Cardiac fibroblast (primary cell): ENCODE measurements at regions not wholly inside any gene's neighbourhood (a gene's known extent, or its start where the extent isn't known, plus 50 kb on each side); places are given as distances from the start of the nearest gene placed in this dataset.

Source experiments
- DNase-seq, 2 donors: peaks; one replicate each; pipeline versions ENCODE4 v3.0.0 to v3.0.0-alpha.2; 2010; ENCODE audit warnings: low read depth in 2 of 2
- H3K4me3 ChIP-seq, 2 donors: replicated peaks in 1 of 2; 1 replicate in 1 of 2; 2 replicates in 1 of 2; pipeline ENCODE4 v1.5.1; 2011; ENCODE audit warnings: low read depth in 2 of 2, low read length in 2 of 2, mild to moderate bottlenecking in 2 of 2, moderate library complexity in 1 of 2
- CTCF ChIP-seq: IDR thresholded peaks from one replicate; pipeline ENCODE4 v1.5.1; 2011; ENCODE audit warnings: low read depth, mild to moderate bottlenecking, low read length, inconsistent platforms

GRCh38 chr1:189958756-189959155, 518.9 kb downstream of the BRINP3 start:
- no peak for TF ChIP-seq CTCF
- H3K4me3 ChIP-seq: no peak overlapping the region
- DNase-seq: no peak

- no peak for TF ChIP-seq CTCF
- H3K4me3 ChIP-seq: no peak overlapping the region
- peak in 1 of 2 donors; percentile 3 for DNase-seq
Observed at GRCh38 chr1:189960769-189961168, 516.9 kb downstream of the BRINP3 start.

- TF ChIP-seq CTCF: no peak
- no peak overlapping the region for H3K4me3 ChIP-seq
- peak; percentile 0 to 84 for DNase-seq
Observed at GRCh38 chr1:189962181-189962580, 515.5 kb downstream of the BRINP3 start.

DNA sequence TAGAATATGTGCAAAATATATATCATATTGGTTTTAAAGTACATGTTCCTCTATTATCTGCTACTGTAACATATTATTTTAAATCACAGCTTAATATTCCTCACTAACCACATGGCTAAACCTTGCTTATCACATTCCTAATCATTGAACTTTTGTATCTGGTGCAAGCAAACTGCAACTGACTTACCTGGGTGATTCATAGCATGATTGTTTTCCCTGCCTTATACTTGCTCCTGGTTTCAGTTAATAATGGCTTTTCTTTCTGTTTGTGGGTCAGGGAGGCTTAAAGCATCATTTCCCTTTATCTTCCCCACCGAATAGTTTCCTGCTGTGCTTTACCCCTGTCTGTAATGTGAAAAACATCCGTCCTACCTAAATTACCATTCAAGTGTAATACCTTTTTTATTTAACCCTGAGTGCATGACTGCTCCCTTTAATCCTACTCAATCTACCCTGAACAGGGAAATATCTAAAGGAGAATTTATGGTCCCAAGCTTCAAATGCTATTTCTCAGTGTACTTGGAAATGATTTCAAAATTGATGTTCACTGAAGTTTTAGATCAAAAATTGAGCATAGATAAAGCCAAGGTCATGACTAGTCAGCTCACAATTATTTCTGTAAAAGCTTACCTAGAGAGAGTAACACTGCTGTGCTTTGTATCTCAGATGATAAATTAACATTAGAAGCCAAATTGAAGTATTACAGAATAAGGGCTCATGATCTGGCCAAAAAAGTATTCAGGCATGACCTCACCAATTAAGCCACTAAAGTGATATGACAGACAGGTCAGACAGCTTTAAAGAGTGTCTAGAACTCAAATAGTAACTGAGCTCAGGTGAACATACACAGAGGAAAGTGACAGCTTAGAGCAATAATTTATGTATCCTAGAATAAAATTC, 507.1 kb downstream of the BRINP3 start:
- no peak for TF ChIP-seq CTCF
- H3K4me3 ChIP-seq: no peak overlapping the region
- DNase-seq: no peak

DNA sequence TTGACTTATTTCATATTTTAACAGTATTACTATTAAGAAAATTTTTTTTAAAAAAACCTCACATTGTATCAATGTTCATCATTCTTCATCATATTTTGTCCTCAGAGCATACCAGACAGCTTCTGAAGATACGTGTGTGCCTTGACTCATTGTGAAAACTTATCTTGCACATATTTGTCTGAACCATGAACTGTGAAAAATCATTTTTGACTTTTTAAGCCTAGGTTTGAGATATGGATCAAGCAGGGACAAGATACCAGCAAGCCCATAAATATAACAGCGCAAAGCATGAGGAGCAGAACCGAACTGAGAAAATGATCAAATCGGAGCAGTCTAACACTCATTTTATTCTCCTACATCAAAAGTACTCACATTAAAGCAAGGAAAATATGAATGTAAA, 506.0 kb downstream of the BRINP3 start:
- no peak for DNase-seq

GRCh38 chr1:189977184-189977583, 500.5 kb downstream of the BRINP3 start:
- no peak for TF ChIP-seq CTCF

More for the DNA sequence above, 506.0 kb downstream of the BRINP3 start:
- TF ChIP-seq CTCF: no peak
- no peak overlapping the region for H3K4me3 ChIP-seq

More at GRCh38 chr1:189977184-189977583, 500.5 kb downstream of the BRINP3 start:
- no peak overlapping the region for H3K4me3 ChIP-seq
- DNase-seq: no peak
